PC-3 (cell line): ENCODE measurements at regions not wholly inside any gene's neighbourhood (a gene's known extent, or its start where the extent isn't known, plus 50 kb on each side); places are given as distances from the start of the nearest gene placed in this dataset.

ENCODE experiments used
- ATAC-seq: fragments of 200-7000 bp; cut with Tn5 transposase; 2 replicates; pipeline ENCODE4 v1.9.1; 2020; ENCODE audit warnings: mild to moderate bottlenecking, moderate library complexity
- BruUV-seq: library from RNA; stranded (reverse); fragments of 400-500 nt; replicated peaks from 2 replicates; lab custom pipeline; 2021; lab: Mats Ljungman, UMichigan
- CTCF ChIA-PET: fragments of 300-600 bp; sonication (Branson Sonifier 250); formaldehyde crosslinking; loops from one replicate; lab custom pipeline; 2022; ENCODE audit warnings: antibody characterized with exemption; lab: Charles Lee
- POLR2A ChIA-PET: fragments of 300-600 bp; sonication (Branson Sonifier 250); formaldehyde crosslinking; loops from one replicate; lab custom pipeline; 2022; ENCODE audit warnings: antibody characterized with exemption; ENCODE audit not compliant: unreplicated experiment; lab: Charles Lee
- DNase-seq: peaks from one replicate; pipeline ENCODE4 v3.0.0-alpha.2; 2015
- H2AFZ ChIP-seq: fragments of 300-600 bp; sonication (generic); 2 replicates; pipeline ENCODE4 v1.6.0; 2016; ENCODE audit warnings: antibody characterized with exemption, low read length
- H3F3A ChIP-seq: fragments of 300-600 bp; sonication (generic); one replicate; pipeline ENCODE4 v1.6.0; 2017; ENCODE audit warnings: antibody characterized with exemption, low read length, control low read depth, mild to moderate bottlenecking; ENCODE audit not compliant: unreplicated experiment
- H3K27ac ChIP-seq: fragments of 300-600 bp; sonication (generic); 2 replicates; pipeline ENCODE4 v1.5.1; 2016; ENCODE audit warnings: mild to moderate bottlenecking, low read length
- H3K27me3 ChIP-seq: fragments of 300-600 bp; sonication (generic); 2 replicates; pipeline ENCODE4 v1.6.1; 2016; ENCODE audit warnings: low read length, mixed read lengths
- H3K36me3 ChIP-seq: fragments of 300-600 bp; sonication (generic); 2 replicates; pipeline ENCODE4 v1.6.1; 2016; ENCODE audit warnings: low read depth, mixed run types, low read length, mixed read lengths
- H3K4me1 ChIP-seq: fragments of 300-600 bp; sonication (generic); 2 replicates; pipeline ENCODE4 v1.5.1; 2016; ENCODE audit warnings: low read length; ENCODE audit not compliant: insufficient read depth
- H3K4me2 ChIP-seq: fragments of 300-600 bp; sonication (generic); 2 replicates; pipeline ENCODE4 v1.6.0; 2016; ENCODE audit warnings: low read length
- H3K4me3 ChIP-seq: fragments of 300-600 bp; sonication (generic); 2 replicates; pipeline ENCODE4 v1.5.1; 2016; ENCODE audit warnings: mild to moderate bottlenecking, low read length, mixed read lengths
- H3K79me2 ChIP-seq: fragments of 300-600 bp; sonication (generic); 2 replicates; pipeline ENCODE4 v1.6.1; 2017; ENCODE audit warnings: low read length, mixed read lengths
- H3K9ac ChIP-seq: fragments of 300-600 bp; sonication (generic); 2 replicates; pipeline ENCODE4 v1.6.0; 2016; ENCODE audit warnings: mild to moderate bottlenecking, low read length
- H3K9me2 ChIP-seq: fragments of 300-600 bp; sonication (generic); replicated peaks from 2 replicates; pipeline ENCODE4 v1.6.1; 2016; ENCODE audit warnings: mixed run types, low read length, mixed read lengths
- H3K9me3 ChIP-seq: fragments of 300-600 bp; sonication (generic); 2 replicates; pipeline ENCODE4 v1.6.1; 2016; ENCODE audit warnings: low read length, mixed read lengths
- H4K20me1 ChIP-seq: fragments of 300-600 bp; sonication (generic); 2 replicates; pipeline ENCODE4 v1.6.1; 2016; ENCODE audit warnings: low read length, mixed read lengths
- EZH2 ChIP-seq: fragments of 300-600 bp; sonication (generic); IDR thresholded peaks from one replicate; pipeline ENCODE4 v1.6.1; 2017; ENCODE audit warnings: antibody characterized with exemption, mild to moderate bottlenecking, low read length; ENCODE audit not compliant: unreplicated experiment
- EZH2phosphoT487 ChIP-seq: fragments of 300-600 bp; sonication (generic); IDR thresholded peaks from 2 replicates; pipeline ENCODE4 v1.6.1; 2018; ENCODE audit warnings: mild to moderate bottlenecking, antibody characterized with exemption, low read length, borderline replicate concordance
- intact Hi-C: fragments of 100-400 bp; cut with micrococcal nuclease; formaldehyde crosslinking; loops from 2 replicates; pipeline ENCODE4 v1.9.0; 2023
- TF ChIP-seq, protein P1 (sequence below): fragments of 300-600 bp; sonication (generic); conservative IDR thresholded peaks from 2 replicates; pipeline ENCODE4 v1.5.1; 2017; ENCODE audit warnings: antibody characterized with exemption, low read depth, mild to moderate bottlenecking, low read length

DNA sequence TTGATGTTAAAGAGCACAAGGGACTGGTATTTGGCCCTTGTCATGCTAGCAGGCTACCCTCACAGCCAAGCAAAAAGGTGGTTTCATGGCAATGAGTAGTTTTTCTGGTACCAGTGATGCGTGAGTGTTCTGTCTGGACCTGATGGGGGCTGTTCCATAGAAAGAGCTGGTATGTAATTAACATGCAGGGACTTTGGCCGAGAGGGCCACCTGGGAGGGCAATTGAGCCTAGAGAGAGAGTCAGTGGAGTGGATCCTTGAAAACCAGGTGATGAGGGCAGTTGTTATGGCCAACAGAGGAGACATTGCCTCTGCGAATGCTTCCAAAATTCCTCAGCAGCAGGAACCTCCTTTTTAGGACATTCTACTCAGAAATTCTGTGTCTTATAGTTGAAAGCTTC lies 383.3 kb downstream of the PSAT1 start:
- ATAC-seq: no peak
- Histone ChIP-seq H3K27me3 (no peaks in the 10 kb centered on the region), H3K4me1 (no peaks in the 10 kb centered on the region), H3K4me2 (no peak overlapping the region), H3K79me2 (no peaks in the 10 kb centered on the region), H3K4me3 (no peak overlapping the region), H3F3A (no peaks in the 10 kb centered on the region), H3K27ac (no peak overlapping the region), H4K20me1 (no peaks in the 10 kb centered on the region), H3K9me3 (no peaks in the 10 kb centered on the region), H3K36me3 (no peaks in the 10 kb centered on the region), H3K9ac (no peak overlapping the region), H2AFZ (no peak overlapping the region), H3K9me2 (no peaks in the 10 kb centered on the region)
- DNase-seq: no peak
- TF ChIP-seq, protein P1, sequence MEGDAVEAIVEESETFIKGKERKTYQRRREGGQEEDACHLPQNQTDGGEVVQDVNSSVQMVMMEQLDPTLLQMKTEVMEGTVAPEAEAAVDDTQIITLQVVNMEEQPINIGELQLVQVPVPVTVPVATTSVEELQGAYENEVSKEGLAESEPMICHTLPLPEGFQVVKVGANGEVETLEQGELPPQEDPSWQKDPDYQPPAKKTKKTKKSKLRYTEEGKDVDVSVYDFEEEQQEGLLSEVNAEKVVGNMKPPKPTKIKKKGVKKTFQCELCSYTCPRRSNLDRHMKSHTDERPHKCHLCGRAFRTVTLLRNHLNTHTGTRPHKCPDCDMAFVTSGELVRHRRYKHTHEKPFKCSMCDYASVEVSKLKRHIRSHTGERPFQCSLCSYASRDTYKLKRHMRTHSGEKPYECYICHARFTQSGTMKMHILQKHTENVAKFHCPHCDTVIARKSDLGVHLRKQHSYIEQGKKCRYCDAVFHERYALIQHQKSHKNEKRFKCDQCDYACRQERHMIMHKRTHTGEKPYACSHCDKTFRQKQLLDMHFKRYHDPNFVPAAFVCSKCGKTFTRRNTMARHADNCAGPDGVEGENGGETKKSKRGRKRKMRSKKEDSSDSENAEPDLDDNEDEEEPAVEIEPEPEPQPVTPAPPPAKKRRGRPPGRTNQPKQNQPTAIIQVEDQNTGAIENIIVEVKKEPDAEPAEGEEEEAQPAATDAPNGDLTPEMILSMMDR: no peak
- TF ChIP-seq EZH2 (no peak), EZH2phosphoT487 (no peak)
- no TSS peak for BruUV-seq
- CTCF ChIA-PET: no interaction called here
- POLR2A ChIA-PET: no interaction called here
- intact Hi-C loops: no loop called here

DNA sequence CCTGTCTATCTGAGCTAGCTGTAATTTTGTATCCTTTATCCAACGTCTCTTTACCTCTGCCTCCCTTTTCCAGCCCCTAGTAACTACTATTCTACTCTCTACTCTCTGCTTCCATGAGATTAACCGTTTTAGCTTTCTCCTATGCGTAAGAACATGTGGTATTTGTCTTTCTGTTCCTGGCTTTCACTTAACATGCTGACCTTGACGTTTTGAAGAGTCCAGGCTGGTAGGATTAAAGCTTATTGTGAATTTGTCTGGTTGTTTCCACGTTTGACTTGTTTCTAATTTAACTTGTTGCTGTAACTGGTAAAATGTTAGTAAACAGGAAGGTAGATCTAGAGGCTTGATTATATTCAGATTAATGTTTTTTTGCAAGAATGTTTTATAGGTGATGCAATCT lies 385.3 kb downstream of the PSAT1 start:
- Histone ChIP-seq H3K9me2 (no peaks in the 10 kb centered on the region), H3K27ac (no peak overlapping the region), H3K36me3 (no peaks in the 10 kb centered on the region), H3K4me3 (no peak overlapping the region), H3K4me1 (no peaks in the 10 kb centered on the region), H2AFZ (no peak overlapping the region), H3K79me2 (no peaks in the 10 kb centered on the region), H3K9me3 (no peaks in the 10 kb centered on the region), H4K20me1 (no peaks in the 10 kb centered on the region), H3K27me3 (no peaks in the 10 kb centered on the region), H3F3A (no peaks in the 10 kb centered on the region), H3K9ac (no peak overlapping the region), H3K4me2 (no peak overlapping the region)
- ATAC-seq (no peak), DNase-seq (no peak)
- TF ChIP-seq EZH2phosphoT487: no peak
- no peak for TF ChIP-seq EZH2
- TF ChIP-seq, protein P1: no peak
- ChIA-PET POLR2A (no interaction called here), CTCF (no interaction called here)
- BruUV-seq: no TSS peak
- intact Hi-C loops: no loop called here

DNA sequence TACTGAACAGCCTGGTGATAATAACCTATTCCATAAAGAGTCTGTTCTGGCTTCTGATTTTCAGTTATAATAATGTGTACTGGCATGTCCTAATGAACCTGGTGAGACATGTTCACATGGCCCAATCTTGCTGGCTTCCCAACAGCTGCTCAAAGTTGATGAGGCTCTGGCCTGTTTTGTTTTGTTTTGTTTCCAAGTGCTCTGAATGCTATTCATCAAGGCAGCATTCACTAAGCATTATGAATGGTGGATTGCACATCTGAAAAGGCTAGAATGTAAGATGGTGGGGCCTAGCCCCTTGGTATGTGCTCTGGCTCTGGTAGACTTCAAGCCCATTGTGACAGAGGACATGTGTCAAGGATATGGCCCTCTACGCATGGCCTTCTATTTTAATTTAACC lies 388.5 kb downstream of the PSAT1 start:
- DNase-seq (no peak), ATAC-seq (no peak)
- no peak overlapping the region for H2AFZ ChIP-seq
- H3K4me3 ChIP-seq: no peak overlapping the region
- H3K79me2 ChIP-seq: no peaks in the 10 kb centered on the region
- no peaks in the 10 kb centered on the region for H3K36me3 ChIP-seq
- H4K20me1 ChIP-seq: no peaks in the 10 kb centered on the region
- POLR2A ChIA-PET: no interaction called here
- no peak overlapping the region for H3K9ac ChIP-seq
- intact Hi-C loops: no loop called here
- no peaks in the 10 kb centered on the region for H3K9me3 ChIP-seq
- H3K27me3 ChIP-seq: no peaks in the 10 kb centered on the region
- H3K9me2 ChIP-seq: no peaks in the 10 kb centered on the region
- TF ChIP-seq, protein P1: no peak
- no peak for TF ChIP-seq EZH2
- TF ChIP-seq EZH2phosphoT487: no peak
- H3F3A ChIP-seq: no peaks in the 10 kb centered on the region
- no peak overlapping the region for H3K4me2 ChIP-seq
- CTCF ChIA-PET: no interaction called here
- no peaks in the 10 kb centered on the region for H3K4me1 ChIP-seq
- no TSS peak for BruUV-seq
- H3K27ac ChIP-seq: no peak overlapping the region
